DMS 273 treated with DMSO at 0.1 percent for 48 hours (cell line): ENCODE measurements at regions not wholly inside any gene's neighbourhood (a gene's known extent, or its start where the extent isn't known, plus 50 kb on each side); places are given as distances from the start of the nearest gene placed in this dataset.
"Not testable (repeated sequence)": the region's sequence is repeated elsewhere in the genome, so short reads cannot be mapped to it uniquely, and the experiment has no call there.

Experiments
- DNase-seq: peaks from one replicate; lab custom pipeline; 2025; lab: John Stamatoyannopoulos, UW

- no peak for DNase-seq
Measured at GRCh38 chr12:127752802-127753201, 514.2 kb upstream of the TMEM132C start.

- DNase-seq = no peak
Measured at GRCh38 chr12:127760357-127760756, 506.6 kb upstream of the TMEM132C start.

- DNase-seq = no peak
Measured at GRCh38 chr12:127760996-127761395, 506.0 kb upstream of the TMEM132C start.

GRCh38 chr12:127761880-127762279, 505.1 kb upstream of the TMEM132C start:
- no peak for DNase-seq

- peak; percentile 31 for DNase-seq
Measured at GRCh38 chr12:127767656-127768055, 499.3 kb upstream of the TMEM132C start.

- DNase-seq = no peak
Measured at GRCh38 chr12:127770118-127770517, 496.9 kb upstream of the TMEM132C start.

GRCh38 chr12:127771546-127771945, 495.4 kb upstream of the TMEM132C start:
- DNase-seq = no peak

- peak; percentile 13 for DNase-seq
Measured at GRCh38 chr12:127773520-127773919, 493.4 kb upstream of the TMEM132C start.

GRCh38 chr12:127774828-127775227, 492.1 kb upstream of the TMEM132C start:
- no peak for DNase-seq

GRCh38 chr12:127779301-127780045, 487.5 kb upstream of the TMEM132C start:
- no peak for DNase-seq

GRCh38 chr12:127780881-127781280, 486.1 kb upstream of the TMEM132C start:
- no peak for DNase-seq

- DNase-seq = peak; percentile 4
Measured at GRCh38 chr12:127781336-127781735, 485.6 kb upstream of the TMEM132C start.

GRCh38 chr12:127785540-127785939, 481.4 kb upstream of the TMEM132C start:
- DNase-seq = peak; percentile 33

- DNase-seq = no peak
Measured at GRCh38 chr12:127785986-127786590, 480.9 kb upstream of the TMEM132C start.

- no peak for DNase-seq
Measured at GRCh38 chr12:127787544-127787943, 479.4 kb upstream of the TMEM132C start.

GRCh38 chr12:127790376-127790775, 476.6 kb upstream of the TMEM132C start:
- DNase-seq = no peak

- DNase-seq = no peak
Measured at GRCh38 chr12:127791217-127791616, 475.8 kb upstream of the TMEM132C start.

- no peak for DNase-seq
Measured at GRCh38 chr12:127797918-127798317, 469.1 kb upstream of the TMEM132C start.

- DNase-seq = no peak
Measured at GRCh38 chr12:127802271-127802670, 464.7 kb upstream of the TMEM132C start.

- DNase-seq = peak; percentile 51
Measured at GRCh38 chr12:127803545-127803944, 463.4 kb upstream of the TMEM132C start.

- no peak for DNase-seq
Measured at GRCh38 chr12:127809275-127809674, 457.7 kb upstream of the TMEM132C start.

GRCh38 chr12:127810041-127810440, 456.9 kb upstream of the TMEM132C start:
- DNase-seq = no peak

GRCh38 chr12:127810459-127810858, 456.5 kb upstream of the TMEM132C start:
- DNase-seq = not testable (repeated sequence)

- DNase-seq = peak; percentile 20
Measured at GRCh38 chr12:127811988-127812387, 455.0 kb upstream of the TMEM132C start.
